GM06990 (cell line): ENCODE measurements at regions not wholly inside any gene's neighbourhood (a gene's known extent, or its start where the extent isn't known, plus 50 kb on each side); places are given as distances from the start of the nearest gene placed in this dataset.

Experiments used
- DNase-seq: peaks from one replicate; pipeline ENCODE4 v3.0.0-alpha.2; 2011; ENCODE audit not compliant: insufficient read length; ENCODE audit errors: extremely low read depth
- H3K27me3 ChIP-seq: replicated peaks from 2 replicates; pipeline ENCODE4 v1.6.0; 2011; ENCODE audit warnings: low read length; ENCODE audit not compliant: control insufficient read depth, insufficient read depth
- H3K36me3 ChIP-seq: 2 replicates; pipeline ENCODE4 v1.5.1; 2011; ENCODE audit warnings: low read length; ENCODE audit not compliant: control insufficient read depth, insufficient read depth
- H3K4me3 ChIP-seq: replicated peaks from 2 replicates; pipeline ENCODE4 v1.5.1; 2011; ENCODE audit warnings: low read depth, mild to moderate bottlenecking, control low read depth, low read length
- CTCF ChIP-seq: IDR thresholded peaks from 2 replicates; pipeline ENCODE4 v1.5.1; 2011; ENCODE audit warnings: low read length, control low read depth, mild to moderate bottlenecking, inconsistent platforms; ENCODE audit not compliant: insufficient read depth, poor library complexity, severe bottlenecking

GRCh38 chr2:167368371-167368770 is 480.1 kb downstream of the XIRP2 start:
- no peak overlapping the region for H3K4me3 ChIP-seq
- no peak for TF ChIP-seq CTCF
- DNase-seq, result no peak
- no peaks in the 10 kb centered on the region for H3K36me3 ChIP-seq
- no peaks in the 10 kb centered on the region for H3K27me3 ChIP-seq

GRCh38 chr2:167365216-167365615 is 476.9 kb downstream of the XIRP2 start:
- no peak for TF ChIP-seq CTCF
- DNase-seq, result no peak
- no peaks in the 10 kb centered on the region for H3K36me3 ChIP-seq
- H3K27me3 ChIP-seq, result no peaks in the 10 kb centered on the region
- H3K4me3 ChIP-seq, result no peak overlapping the region

GRCh38 chr2:167361426-167361825 is 473.1 kb downstream of the XIRP2 start:
- Histone ChIP-seq H3K36me3 (no peaks in the 10 kb centered on the region), H3K4me3 (no peak overlapping the region), H3K27me3 (no peaks in the 10 kb centered on the region)
- no peak for TF ChIP-seq CTCF
- DNase-seq, result no peak

GRCh38 chr2:167355821-167356220 is 467.5 kb downstream of the XIRP2 start:
- no peak for DNase-seq

GRCh38 chr2:167353605-167354280 is 465.5 kb downstream of the XIRP2 start:
- no peak for DNase-seq
- no peak overlapping the region for H3K4me3 ChIP-seq
- TF ChIP-seq CTCF, result no peak
- H3K36me3 ChIP-seq, result no peaks in the 10 kb centered on the region
- H3K27me3 ChIP-seq, result no peaks in the 10 kb centered on the region

More at GRCh38 chr2:167355821-167356220, 467.5 kb downstream of the XIRP2 start:
- Histone ChIP-seq H3K27me3 (no peaks in the 10 kb centered on the region), H3K4me3 (no peak overlapping the region), H3K36me3 (no peaks in the 10 kb centered on the region)
- no peak for TF ChIP-seq CTCF

DNA sequence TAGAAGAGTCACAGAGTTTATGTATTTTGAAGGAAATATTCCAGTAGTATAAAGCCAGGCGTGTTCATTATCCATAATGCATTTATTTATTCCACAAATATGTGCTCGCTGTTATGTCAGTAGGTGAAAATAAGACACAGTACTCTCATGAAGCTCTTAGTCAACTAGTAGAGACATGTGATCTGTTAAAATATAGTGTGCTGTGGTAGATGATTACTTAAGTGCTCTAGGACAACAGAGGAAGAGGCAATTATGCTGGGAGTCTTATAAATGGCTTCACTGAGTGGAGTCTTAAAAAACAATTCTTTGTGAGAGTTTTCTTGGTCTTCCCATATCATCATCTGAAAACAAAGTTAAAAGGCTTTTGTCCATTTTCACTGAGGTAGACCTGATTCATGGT is 457.3 kb downstream of the XIRP2 start:
- no peak for TF ChIP-seq CTCF
- H3K36me3 ChIP-seq, result no peaks in the 10 kb centered on the region
- no peak overlapping the region for H3K4me3 ChIP-seq
- no peak for DNase-seq
- H3K27me3 ChIP-seq, result no peaks in the 10 kb centered on the region
